CD4-positive, CD25-positive, alpha-beta regulatory T cell (primary cell): ENCODE measurements at regions not wholly inside any gene's neighbourhood (a gene's known extent, or its start where the extent isn't known, plus 50 kb on each side); places are given as distances from the start of the nearest gene placed in this dataset.

Experiments used
- ATAC-seq, 2 donors: fragments of 150-1000 bp; cut with Tn5 transposase; one replicate each; pipeline ENCODE4 v1.10.0; 2021; ENCODE audit warnings: low read depth in 2 of 2, moderate number of reproducible peaks in 2 of 2, moderate library complexity in 1 of 2
- DNase-seq, 3 donors: peaks; one replicate each; pipeline versions ENCODE4 v3.0.0 to v3.0.0-alpha.2; 2012 to 2022; ENCODE audit warnings: mixed read lengths in 1 of 3
- H3K27ac ChIP-seq: one replicate; pipeline ENCODE4 v1.7.0; 2013; ENCODE audit warnings: mild to moderate bottlenecking, low read length; ENCODE audit not compliant: insufficient read depth, poor library complexity, severe bottlenecking
- H3K27me3 ChIP-seq: one replicate; pipeline ENCODE4 v1.7.0; 2013; ENCODE audit warnings: low read length; ENCODE audit not compliant: control insufficient read depth, insufficient read depth
- H3K36me3 ChIP-seq: one replicate; pipeline ENCODE4 v1.7.0; 2013; ENCODE audit warnings: mild to moderate bottlenecking, low read length, moderate library complexity; ENCODE audit not compliant: control insufficient read depth, insufficient read depth
- H3K4me1 ChIP-seq: 2 replicates; pipeline ENCODE4 v1.7.0; 2013; ENCODE audit warnings: mild to moderate bottlenecking, low read length; ENCODE audit not compliant: insufficient read depth, control insufficient read depth, poor library complexity, severe bottlenecking
- H3K4me3 ChIP-seq: one replicate; pipeline ENCODE4 v1.7.0; 2013; ENCODE audit warnings: low read depth, mild to moderate bottlenecking, low read length, moderate library complexity
- H3K9me3 ChIP-seq, 2 experiments: 1 replicate in 1 of 2; 2 replicates in 1 of 2; pipeline ENCODE4 v1.7.0; 2013; ENCODE audit warnings: low read length in 2 of 2, mild to moderate bottlenecking in 1 of 2, moderate library complexity in 1 of 2; ENCODE audit not compliant: control insufficient read depth in 2 of 2
- H3K27ac Mint-ChIP-seq, 3 donors: one replicate each; pipeline ENCODE4 v1.8.0; 2020 to 2022; ENCODE audit warnings: mild to moderate bottlenecking in 3 of 3, mixed read lengths in 3 of 3, moderate library complexity in 2 of 3
- H3K27me3 Mint-ChIP-seq: one replicate; pipeline ENCODE4 v1.8.0; 2022; ENCODE audit warnings: mild to moderate bottlenecking, mixed read lengths
- H3K36me3 Mint-ChIP-seq: one replicate; pipeline ENCODE4 v1.8.0; 2020; ENCODE audit warnings: mixed read lengths
- H3K4me1 Mint-ChIP-seq, 4 donors: one replicate each; pipeline ENCODE4 v1.8.0; 2020 to 2022; ENCODE audit warnings: mixed read lengths in 4 of 4, mild to moderate bottlenecking in 1 of 4
- H3K4me3 Mint-ChIP-seq, 4 donors: one replicate each; pipeline ENCODE4 v1.8.0; 2020 to 2022; ENCODE audit warnings: mild to moderate bottlenecking in 4 of 4, mixed read lengths in 4 of 4, moderate library complexity in 3 of 4
- H3K9me3 Mint-ChIP-seq, 7 donors: one replicate each; pipeline ENCODE4 v1.8.0; 2020 to 2022; ENCODE audit warnings: mixed read lengths in 7 of 7, mild to moderate bottlenecking in 3 of 7, moderate library complexity in 2 of 7

DNA sequence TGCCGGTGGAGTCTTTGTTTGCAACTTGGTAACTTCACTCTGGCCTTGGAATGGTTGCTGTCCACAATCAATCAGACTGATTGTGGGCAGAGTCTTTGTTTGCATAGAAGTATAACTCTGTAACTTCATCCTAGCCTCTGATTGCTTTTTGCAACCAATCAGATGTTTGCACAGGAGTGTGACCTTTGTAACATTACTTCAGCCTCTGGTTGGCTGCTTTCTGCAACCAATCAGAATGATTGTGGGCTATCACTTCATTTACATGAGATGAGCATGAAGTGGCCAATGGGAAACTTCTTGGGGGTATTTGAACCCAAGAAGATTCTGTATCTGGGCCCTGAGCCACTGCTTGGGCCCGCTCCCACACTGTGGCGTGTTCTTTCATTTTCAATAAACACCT lies 79.6 kb upstream of the CLDN5 start:
- Mint-ChIP-seq H3K36me3 (no peaks in the 10 kb centered on the region), H3K9me3 (peaks cover 0 to 2% (median 0%) of the 10 kb centered on the region in 7 donors), H3K27ac (peak overlapping the region in 1 of 3 donors; percentile 29), H3K4me1 (peaks cover 7 to 65% (median 19%) of the 10 kb centered on the region in 4 donors), H3K4me3 (no peak overlapping the region), H3K27me3 (no peaks in the 10 kb centered on the region)
- no peak overlapping the region for H3K27ac ChIP-seq
- no peak overlapping the region for H3K4me3 ChIP-seq
- ATAC-seq (no peak), DNase-seq (no peak)
- H3K4me1 ChIP-seq: peaks cover 27% of the 10 kb centered on the region
- no peaks in the 10 kb centered on the region for H3K36me3 ChIP-seq
- no peaks in the 10 kb centered on the region for H3K9me3 ChIP-seq
- no peaks in the 10 kb centered on the region for H3K27me3 ChIP-seq

DNA sequence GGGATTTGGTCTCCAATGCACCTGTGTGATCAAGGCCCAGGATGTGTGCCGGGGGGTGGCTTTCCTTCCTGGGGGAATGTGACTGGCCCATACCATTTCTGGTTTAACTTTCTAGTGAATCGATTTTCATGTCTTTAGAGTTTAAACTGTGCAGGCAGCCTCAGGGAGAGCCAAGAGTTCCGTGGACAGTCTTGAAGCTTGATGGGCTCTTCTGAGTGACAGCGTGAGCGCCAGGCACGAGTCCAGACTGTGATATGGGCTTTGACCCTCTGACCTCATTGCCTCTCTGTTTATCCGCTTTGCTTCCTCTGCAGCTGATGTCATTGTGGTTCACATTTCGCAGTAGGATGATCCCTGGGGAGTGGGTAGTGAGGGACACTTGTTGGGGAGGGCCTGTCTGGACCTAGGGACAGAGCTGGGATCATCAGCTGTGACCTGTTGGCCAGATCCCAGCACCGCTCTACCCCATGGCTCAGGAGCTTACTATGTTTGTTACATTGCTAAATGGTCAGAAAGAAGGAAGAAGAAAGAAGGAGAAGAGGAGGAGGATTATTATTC lies 80.6 kb upstream of the CLDN5 start:
- H3K27me3 Mint-ChIP-seq: no peaks in the 10 kb centered on the region
- no peak overlapping the region for H3K27ac ChIP-seq
- peaks cover 25% of the 10 kb centered on the region for H3K4me1 ChIP-seq
- peak overlapping the region in 1 of 3 donors; percentile 19 for H3K27ac Mint-ChIP-seq
- ATAC-seq (no peak), DNase-seq (no peak)
- H3K4me1 Mint-ChIP-seq: peaks cover 7 to 62% (median 19%) of the 10 kb centered on the region in 4 donors
- H3K4me3 Mint-ChIP-seq: no peak overlapping the region
- no peaks in the 10 kb centered on the region for H3K36me3 ChIP-seq
- H3K27me3 ChIP-seq: no peaks in the 10 kb centered on the region
- no peaks in the 10 kb centered on the region for H3K9me3 Mint-ChIP-seq
- H3K9me3 ChIP-seq: no peaks in the 10 kb centered on the region
- no peak overlapping the region for H3K4me3 ChIP-seq
- no peaks in the 10 kb centered on the region for H3K36me3 Mint-ChIP-seq

DNA sequence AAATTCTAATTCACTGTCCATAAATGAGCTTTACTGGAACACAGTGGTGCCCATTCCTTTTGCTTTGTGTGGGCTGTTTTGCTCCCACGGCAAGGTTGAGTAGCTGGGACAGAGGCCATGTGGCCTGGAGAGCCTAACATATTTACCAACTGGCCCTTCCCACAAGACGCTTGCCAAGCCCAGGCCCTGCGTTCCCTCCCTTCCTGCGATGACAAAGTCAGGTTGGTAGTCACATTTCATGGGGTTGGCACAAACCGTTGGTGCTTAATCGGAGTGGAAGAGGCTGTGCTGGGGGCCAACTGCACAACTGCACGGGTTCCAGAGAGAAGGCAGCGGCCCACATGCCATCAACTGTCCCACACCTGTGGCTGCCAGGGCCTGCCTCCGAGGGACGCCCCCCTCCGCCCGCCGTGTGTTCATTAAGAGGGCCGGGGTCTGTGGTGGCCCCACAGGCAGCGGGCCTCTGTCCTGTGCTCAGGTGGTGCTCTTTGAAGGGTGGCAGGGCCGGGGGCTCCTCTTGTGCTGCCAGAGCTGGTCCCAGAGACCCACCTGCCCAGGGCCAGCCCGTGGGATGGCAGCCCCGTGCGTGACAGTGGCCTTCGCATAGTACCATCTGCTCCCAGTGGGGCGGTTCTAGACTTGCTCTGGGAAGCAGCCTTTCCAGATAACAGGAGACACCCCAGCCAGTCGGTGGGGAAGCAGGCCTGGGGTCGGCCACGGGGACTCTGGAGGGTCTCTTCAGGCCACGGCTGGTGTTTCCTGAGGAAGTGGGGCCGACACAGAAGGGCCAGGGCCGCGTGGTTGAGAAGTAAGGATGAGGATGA lies 81.5 kb upstream of the CLDN5 start:
- Mint-ChIP-seq H3K27ac (peak overlapping the region in 2 of 3 donors; percentile 50 to 81), H3K4me1 (peaks cover 7 to 64% (median 19%) of the 10 kb centered on the region in 4 donors)

DNA sequence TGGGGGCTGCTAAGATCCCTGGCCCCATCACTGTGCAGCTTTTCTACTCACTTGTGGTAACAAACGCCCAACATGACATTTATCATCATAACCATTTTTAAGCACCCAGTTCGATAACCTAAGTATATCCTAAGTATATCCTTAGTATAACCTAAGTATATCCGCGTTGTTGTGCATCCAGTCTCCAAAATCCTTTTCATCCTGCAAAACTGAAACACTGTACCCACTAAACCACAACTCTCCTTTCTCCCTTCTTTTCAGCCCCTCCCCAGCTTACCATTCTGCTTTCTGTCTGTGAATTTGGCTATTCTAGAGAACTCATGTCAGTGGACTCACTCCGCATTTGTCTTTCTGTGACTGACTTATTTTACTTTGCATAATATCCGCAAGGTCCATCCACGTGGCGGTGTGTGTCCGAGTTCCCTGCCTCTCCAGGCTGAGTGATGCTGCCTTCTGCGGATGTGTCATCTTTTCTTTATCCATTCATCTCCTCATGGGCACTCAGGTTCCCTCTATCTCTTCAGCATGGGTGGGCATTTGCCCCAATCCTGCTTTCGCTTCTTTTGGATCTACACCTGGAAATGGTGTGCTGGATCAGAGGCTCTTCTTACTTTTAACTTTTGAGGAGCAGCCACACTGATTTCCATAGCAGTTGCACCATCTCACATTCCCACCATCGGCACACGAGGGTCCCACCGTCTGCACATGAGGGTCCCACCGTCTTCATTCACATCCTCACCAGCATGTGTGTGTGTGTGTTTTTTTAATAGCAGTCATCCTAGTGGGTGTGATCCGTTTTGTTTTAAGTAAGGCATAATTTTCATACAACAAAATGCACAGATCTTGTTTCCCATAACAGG lies 82.4 kb upstream of the CLDN5 start:
- Histone ChIP-seq H3K4me1 (peaks cover 37% of the 10 kb centered on the region), H3K36me3 (no peaks in the 10 kb centered on the region), H3K9me3 (no peaks in the 10 kb centered on the region), H3K4me3 (no peak overlapping the region), H3K27ac (peak overlapping the region; percentile 47), H3K27me3 (no peaks in the 10 kb centered on the region)
- no peaks in the 10 kb centered on the region for H3K36me3 Mint-ChIP-seq
- H3K4me3 Mint-ChIP-seq: peak overlapping the region in 2 of 4 donors; percentile 48 to 70
- peaks cover 7 to 69% (median 19%) of the 10 kb centered on the region in 4 donors for H3K4me1 Mint-ChIP-seq
- ATAC-seq: no peak
- H3K9me3 Mint-ChIP-seq: no peaks in the 10 kb centered on the region
- no peaks in the 10 kb centered on the region for H3K27me3 Mint-ChIP-seq
- peak overlapping the region; percentile 50 to 87 (median 81) for H3K27ac Mint-ChIP-seq
- no peak for DNase-seq

More for the DNA sequence above, 81.5 kb upstream of the CLDN5 start:
- no peaks in the 10 kb centered on the region for H3K36me3 Mint-ChIP-seq
- no peak for DNase-seq
- H3K27ac ChIP-seq: no peak overlapping the region
- H3K27me3 Mint-ChIP-seq: no peaks in the 10 kb centered on the region
- peaks cover 34% of the 10 kb centered on the region for H3K4me1 ChIP-seq
- H3K4me3 Mint-ChIP-seq: no peak overlapping the region
- no peak for ATAC-seq
- no peaks in the 10 kb centered on the region for H3K9me3 Mint-ChIP-seq
- no peaks in the 10 kb centered on the region for H3K27me3 ChIP-seq
- no peaks in the 10 kb centered on the region for H3K9me3 ChIP-seq
- no peaks in the 10 kb centered on the region for H3K36me3 ChIP-seq
- no peak overlapping the region for H3K4me3 ChIP-seq

DNA sequence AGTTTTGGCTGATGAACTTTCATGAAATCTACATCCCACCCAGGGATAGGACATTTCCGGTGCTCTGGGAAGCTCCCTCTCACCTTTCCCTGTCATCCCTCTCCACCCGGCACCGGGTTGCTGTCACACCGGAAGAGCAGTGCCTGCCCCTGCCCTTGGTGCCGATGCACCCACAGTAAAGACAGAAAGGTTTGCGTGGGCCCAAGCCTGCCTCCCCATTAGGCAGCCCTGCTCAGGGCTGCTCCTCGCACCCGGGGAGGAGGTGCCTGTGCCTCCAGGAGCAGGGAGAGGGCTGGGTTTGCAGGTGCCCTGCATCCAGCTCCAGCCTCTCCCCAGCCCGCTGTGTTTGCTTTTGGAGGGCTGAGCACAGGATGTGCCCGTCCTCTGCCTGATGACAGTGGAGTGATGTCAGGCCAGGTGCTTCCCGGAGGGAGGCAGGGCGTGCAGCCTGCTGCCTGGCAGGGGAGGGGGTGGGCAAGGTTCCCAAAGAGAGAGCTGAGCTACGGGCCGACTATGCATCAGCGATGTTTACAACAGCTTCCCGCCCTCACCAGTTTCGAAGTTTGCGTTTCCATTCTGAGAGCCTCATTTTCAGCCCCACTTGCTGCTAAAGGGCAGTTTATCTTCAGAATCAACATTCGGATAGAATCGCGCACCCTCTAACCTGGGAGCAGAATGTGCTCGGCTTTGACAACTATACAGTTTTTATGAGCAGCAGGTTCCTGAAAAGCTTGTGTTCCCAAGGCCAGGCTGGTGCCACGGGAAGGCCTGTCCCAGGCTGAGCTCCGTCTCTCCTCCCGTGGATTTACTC lies 83.2 kb upstream of the CLDN5 start:
- Mint-ChIP-seq H3K9me3 (no peaks in the 10 kb centered on the region), H3K27ac (peak overlapping the region; percentile 10 to 87 (median 81)), H3K27me3 (no peaks in the 10 kb centered on the region), H3K4me1 (peaks cover 11 to 64% (median 19%) of the 10 kb centered on the region in 4 donors), H3K36me3 (no peaks in the 10 kb centered on the region), H3K4me3 (peak overlapping the region in 3 of 4 donors; percentile 39 to 70 (median 48))
- Histone ChIP-seq H3K4me1 (peaks cover 37% of the 10 kb centered on the region), H3K36me3 (no peaks in the 10 kb centered on the region), H3K4me3 (no peak overlapping the region), H3K27me3 (no peaks in the 10 kb centered on the region), H3K27ac (peak overlapping the region; percentile 47), H3K9me3 (no peaks in the 10 kb centered on the region)
- ATAC-seq (peak; percentile 74 to 78), DNase-seq (peak in 2 of 3 donors; percentile 39 to 60)

DNA sequence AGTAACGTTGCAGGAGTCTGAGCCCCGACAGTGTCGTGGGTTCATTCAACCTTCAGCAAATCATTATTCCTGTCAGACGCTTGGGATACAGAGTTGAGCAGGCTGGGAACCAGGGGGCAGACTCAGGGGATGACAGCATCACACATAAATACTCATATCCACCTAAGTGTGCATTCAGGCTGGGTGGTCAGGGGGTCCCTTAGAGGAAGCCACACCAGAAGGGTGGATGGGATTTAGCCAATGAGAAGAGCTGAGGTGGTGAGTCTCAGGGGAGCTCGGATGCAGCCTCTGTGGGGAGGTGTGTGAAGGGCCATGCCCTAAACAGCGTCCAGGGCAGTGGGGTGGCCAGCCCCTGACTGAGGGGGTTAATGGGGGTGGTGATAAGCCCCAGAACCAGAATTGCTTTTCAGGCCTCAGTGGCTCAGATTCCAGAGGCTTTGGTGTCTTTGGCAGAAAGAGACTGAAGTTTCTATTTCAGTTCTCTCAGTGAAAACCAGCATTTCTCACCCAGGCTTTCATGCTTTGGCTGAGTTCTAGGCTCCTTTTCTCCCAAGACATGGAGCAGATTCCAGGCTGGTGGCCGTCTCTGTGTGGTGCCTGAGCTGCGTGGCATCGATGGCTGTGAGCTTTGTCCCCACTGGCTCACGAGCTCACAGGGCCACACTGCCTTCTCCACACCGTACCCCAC lies 83.9 kb upstream of the CLDN5 start:
- DNase-seq: no peak
- Histone ChIP-seq H3K27me3 (no peaks in the 10 kb centered on the region), H3K4me3 (no peak overlapping the region), H3K9me3 (no peaks in the 10 kb centered on the region), H3K36me3 (no peaks in the 10 kb centered on the region), H3K4me1 (peaks cover 34% of the 10 kb centered on the region), H3K27ac (peak overlapping the region; percentile 47)
- no peak for ATAC-seq
- H3K4me3 Mint-ChIP-seq: no peak overlapping the region
- no peaks in the 10 kb centered on the region for H3K36me3 Mint-ChIP-seq
- no peaks in the 10 kb centered on the region for H3K9me3 Mint-ChIP-seq
- peak overlapping the region in 2 of 3 donors; percentile 81 to 85 for H3K27ac Mint-ChIP-seq
- no peaks in the 10 kb centered on the region for H3K27me3 Mint-ChIP-seq
- peaks cover 7 to 56% (median 17%) of the 10 kb centered on the region in 4 donors for H3K4me1 Mint-ChIP-seq
